ENCODE measurements at regions not wholly inside any gene's neighbourhood (a gene's known extent, or its start where the extent isn't known, plus 50 kb on each side); places are given as distances from the start of the nearest gene placed in this dataset.
"Not testable (repeated sequence)": the region's sequence is repeated elsewhere in the genome, so short reads cannot be mapped to it uniquely, and the experiment has no call there.

DNA sequence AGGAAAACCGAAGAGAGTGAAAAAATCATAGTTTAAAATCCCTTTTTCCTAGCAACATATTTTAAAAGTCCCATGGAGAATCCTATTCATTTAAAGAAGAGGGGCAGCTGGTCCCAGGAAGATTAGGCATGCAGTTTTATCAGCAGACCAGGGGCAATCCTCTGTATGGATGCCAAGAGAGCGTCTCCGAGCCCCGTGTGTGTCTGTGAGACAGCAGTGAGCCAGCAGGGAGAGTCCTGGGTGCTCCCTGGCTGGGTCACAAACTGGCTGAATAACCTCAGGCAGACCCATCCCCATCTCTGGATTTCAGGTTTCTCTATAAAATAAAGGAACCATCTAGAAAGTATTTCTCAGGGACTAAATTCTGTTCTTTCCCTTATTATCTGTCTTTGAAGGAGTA lies 128.2 kb upstream of the RIOK3 start:
- Histone ChIP-seq H3K27ac (no peak overlapping the region), H3K27me3 (no peaks in the 10 kb centered on the region), H3K9me3 (no peaks in the 10 kb centered on the region), H3K36me3 (no peaks in the 10 kb centered on the region), H3K4me1 (no peaks in the 10 kb centered on the region), H3K4me3 (no peak overlapping the region)
- TF ChIP-seq EP300 (IDR thresholded peaks at IDR 0.05) (no peak), POLR2A (IDR thresholded peaks at IDR 0.05) (no peak)
- TF ChIP-seq, protein P1, sequence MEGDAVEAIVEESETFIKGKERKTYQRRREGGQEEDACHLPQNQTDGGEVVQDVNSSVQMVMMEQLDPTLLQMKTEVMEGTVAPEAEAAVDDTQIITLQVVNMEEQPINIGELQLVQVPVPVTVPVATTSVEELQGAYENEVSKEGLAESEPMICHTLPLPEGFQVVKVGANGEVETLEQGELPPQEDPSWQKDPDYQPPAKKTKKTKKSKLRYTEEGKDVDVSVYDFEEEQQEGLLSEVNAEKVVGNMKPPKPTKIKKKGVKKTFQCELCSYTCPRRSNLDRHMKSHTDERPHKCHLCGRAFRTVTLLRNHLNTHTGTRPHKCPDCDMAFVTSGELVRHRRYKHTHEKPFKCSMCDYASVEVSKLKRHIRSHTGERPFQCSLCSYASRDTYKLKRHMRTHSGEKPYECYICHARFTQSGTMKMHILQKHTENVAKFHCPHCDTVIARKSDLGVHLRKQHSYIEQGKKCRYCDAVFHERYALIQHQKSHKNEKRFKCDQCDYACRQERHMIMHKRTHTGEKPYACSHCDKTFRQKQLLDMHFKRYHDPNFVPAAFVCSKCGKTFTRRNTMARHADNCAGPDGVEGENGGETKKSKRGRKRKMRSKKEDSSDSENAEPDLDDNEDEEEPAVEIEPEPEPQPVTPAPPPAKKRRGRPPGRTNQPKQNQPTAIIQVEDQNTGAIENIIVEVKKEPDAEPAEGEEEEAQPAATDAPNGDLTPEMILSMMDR (IDR thresholded peaks at IDR 0.05) = no peak
- WGBS, 2 donors = 72 to 87% methylated on average over 4 of the region's 4 CpGs
- no peak for DNase-seq (ENCODE audit: low spot score in 2 of 2)

DNA sequence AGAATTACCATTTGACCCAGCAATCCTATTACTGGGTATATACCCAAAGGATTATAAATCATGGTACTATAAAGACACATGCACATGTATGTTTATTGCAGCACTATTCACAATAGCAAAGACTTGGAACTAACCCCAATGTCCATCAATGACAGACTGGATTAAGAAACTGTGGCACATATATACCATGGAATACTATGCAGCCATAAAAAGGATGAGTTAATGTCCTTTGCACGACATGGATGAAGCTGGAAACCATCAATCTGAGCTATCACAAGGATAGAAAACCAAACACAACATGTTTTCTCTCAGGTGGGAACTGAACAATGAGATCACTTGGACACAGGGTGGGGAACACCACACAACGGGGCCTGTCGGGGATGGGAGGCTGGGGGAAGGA lies 123.4 kb upstream of the RIOK3 start:
- 96 to 98% methylated on average over 3 of the region's 3 CpGs for WGBS, 2 donors
- H3K27ac ChIP-seq; H3K27me3 ChIP-seq; DNase-seq (ENCODE audit: low spot score in 2 of 2); H3K4me1 ChIP-seq; H3K4me3 ChIP-seq; H3K9me3 ChIP-seq: not testable (repeated sequence)
- H3K36me3 ChIP-seq = peaks cover 0 to 13% (median 0%) of the 10 kb centered on the region in 3 donors

DNA sequence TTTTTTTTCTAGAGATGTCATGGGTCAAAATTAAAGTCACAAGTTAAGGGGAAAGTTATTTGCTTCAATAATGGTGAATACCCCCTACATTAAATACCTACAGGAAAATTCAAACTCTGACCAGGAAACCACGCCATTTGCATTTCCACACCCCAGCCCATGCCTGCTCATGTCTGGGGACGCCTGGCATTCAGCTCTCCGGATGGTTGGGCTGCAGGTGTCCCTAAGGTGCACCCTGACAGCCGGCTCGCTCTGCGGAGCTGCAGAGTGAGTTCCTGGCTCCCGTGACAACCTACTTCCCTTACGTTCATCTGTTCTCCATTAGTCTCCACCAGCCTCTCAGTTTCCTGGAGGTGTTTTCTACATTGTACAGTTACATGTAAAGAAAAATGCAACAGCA lies 122.7 kb upstream of the RIOK3 start:
- H3K36me3 ChIP-seq = peaks cover 0 to 13% (median 0%) of the 10 kb centered on the region in 3 donors
- no peak for DNase-seq (ENCODE audit: low spot score in 2 of 2)
- no peak overlapping the region for H3K4me3 ChIP-seq
- no peaks in the 10 kb centered on the region for H3K27me3 ChIP-seq
- WGBS, 2 donors = 83 to 89% methylated on average over 8 of the region's 8 CpGs
- no peaks in the 10 kb centered on the region for H3K9me3 ChIP-seq
- no peak for TF ChIP-seq POLR2A (IDR thresholded peaks at IDR 0.05)
- TF ChIP-seq, protein P1 (IDR thresholded peaks at IDR 0.05) = no peak
- no peak for TF ChIP-seq EP300 (IDR thresholded peaks at IDR 0.05)
- no peaks in the 10 kb centered on the region for H3K4me1 ChIP-seq
- H3K27ac ChIP-seq = no peak overlapping the region

DNA sequence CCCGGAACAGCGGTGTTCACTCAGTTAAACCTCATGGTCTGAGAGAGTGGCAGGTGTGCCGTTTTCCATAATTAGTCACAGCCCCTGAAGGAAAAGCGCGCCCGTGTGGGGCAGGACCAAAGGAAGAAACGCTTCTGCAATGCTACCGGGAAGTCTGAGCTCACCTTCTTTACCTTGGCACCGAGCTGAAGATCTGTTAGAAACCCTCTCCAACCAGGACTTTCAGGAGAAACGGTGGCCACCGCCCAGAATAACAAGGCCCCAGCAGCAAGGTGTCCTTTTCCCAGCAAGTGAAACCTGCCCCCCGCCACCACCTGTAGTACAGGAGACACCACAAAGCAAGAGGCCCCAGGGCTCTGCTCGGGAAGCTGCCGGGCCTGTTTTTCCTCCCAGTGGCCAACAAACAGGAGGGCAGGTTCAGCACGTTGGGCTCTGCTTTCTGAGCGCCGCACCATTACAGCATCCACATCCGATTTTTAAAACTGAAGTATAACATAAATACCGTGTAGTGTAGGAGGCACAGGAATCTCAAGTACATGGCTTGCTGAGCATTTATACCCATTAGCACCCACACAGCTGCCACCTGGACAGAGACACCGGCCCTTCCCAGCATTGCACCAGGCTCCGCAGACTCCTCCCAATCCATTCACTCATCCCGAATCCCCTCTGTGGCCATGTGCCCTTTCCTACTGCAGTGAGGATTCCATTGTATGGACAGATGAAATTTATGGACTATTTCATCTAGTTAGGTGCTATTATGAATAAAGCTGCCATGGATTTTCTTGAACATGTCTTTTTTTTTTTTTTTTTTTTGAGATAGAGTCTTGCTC lies 121.8 kb upstream of the RIOK3 start:
- Histone ChIP-seq H3K4me1 (peaks cover 0 to under 1% (median 0%) of the 10 kb centered on the region in 4 donors), H3K27ac (no peak overlapping the region), H3K9me3 (no peaks in the 10 kb centered on the region), H3K36me3 (peaks cover 0 to 13% (median 0%) of the 10 kb centered on the region in 3 donors), H3K4me3 (no peak overlapping the region), H3K27me3 (no peaks in the 10 kb centered on the region)
- TF ChIP-seq, protein P1 (IDR thresholded peaks at IDR 0.05) = no peak
- no peak for TF ChIP-seq EP300 (IDR thresholded peaks at IDR 0.05)
- no peak for TF ChIP-seq POLR2A (IDR thresholded peaks at IDR 0.05)
- no peak for DNase-seq (ENCODE audit: low spot score in 2 of 2)
- 84 to 88% methylated on average over 22 of the region's 22 CpGs for WGBS, 2 donors

DNA sequence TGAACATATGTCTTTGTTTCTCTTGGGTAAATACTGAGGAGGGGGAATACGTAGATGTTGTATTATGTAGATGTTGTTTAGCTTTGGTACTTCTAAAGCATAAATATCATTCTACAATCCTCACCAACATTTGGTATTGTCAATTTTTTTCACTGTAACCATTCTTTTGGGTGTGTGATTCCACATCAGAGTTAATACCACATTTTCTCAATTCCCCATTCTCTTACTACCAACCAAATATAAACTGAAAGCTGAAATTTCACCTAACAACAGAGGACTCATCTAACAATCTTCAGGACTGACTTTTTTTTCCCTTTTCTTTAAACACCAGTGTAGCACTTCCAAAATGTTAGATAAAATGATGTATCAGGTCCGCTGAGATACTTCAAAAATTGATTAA lies 120.7 kb upstream of the RIOK3 start:
- Histone ChIP-seq H3K4me3 (no peak overlapping the region), H3K9me3 (no peaks in the 10 kb centered on the region), H3K36me3 (peaks cover 0 to 13% (median 0%) of the 10 kb centered on the region in 3 donors), H3K4me1 (peaks cover 0 to 4% (median 0%) of the 10 kb centered on the region in 4 donors), H3K27me3 (no peaks in the 10 kb centered on the region), H3K27ac (no peak overlapping the region)
- 95 to 97% methylated on average over 2 of the region's 2 CpGs for WGBS, 2 donors
- TF ChIP-seq POLR2A (IDR thresholded peaks at IDR 0.05) (no peak), EP300 (IDR thresholded peaks at IDR 0.05) (no peak)
- TF ChIP-seq, protein P1 (IDR thresholded peaks at IDR 0.05) = no peak
- DNase-seq (ENCODE audit: low spot score in 2 of 2) = no peak

Data from tibial nerve (tissue), 4 donors.